CD4-positive, alpha-beta T cell (primary cell): ENCODE measurements at regions not wholly inside any gene's neighbourhood (a gene's known extent, or its start where the extent isn't known, plus 50 kb on each side); places are given as distances from the start of the nearest gene placed in this dataset.
A peak's percentile ranks its signal among the peaks of the same experiment; 100 is the strongest.

ENCODE experiments used
- ATAC-seq: fragments of 200-7000 bp; cut with Tn5 transposase; one replicate; pipeline ENCODE4 v1.10.0; 2022; ENCODE audit warnings: mild to moderate bottlenecking; ENCODE audit not compliant: poor library complexity
- CTCF ChIA-PET: fragments of 350-600 bp; sonication (Branson Sonifier 250); formaldehyde crosslinking; loops from one replicate; lab custom pipeline; 2021; ENCODE audit warnings: antibody characterized with exemption, inconsistent platforms; lab: Charles Lee
- POLR2A ChIA-PET: fragments of 350-600 bp; sonication (Branson Sonifier 250); formaldehyde crosslinking; loops from one replicate; lab custom pipeline; 2021; ENCODE audit warnings: antibody characterized with exemption, inconsistent platforms; lab: Charles Lee
- DNase-seq, 14 experiments: peaks; one replicate each; pipeline ENCODE4 v3.0.0-alpha.2; 2013 to 2020; ENCODE audit warnings: mixed read lengths in 2 of 14
- H3K27ac ChIP-seq, 2 donors: one replicate each; pipeline versions ENCODE4 v1.5.1 to v1.7.0; 2013; ENCODE audit warnings: low read length in 2 of 2, low read depth in 1 of 2, mild to moderate bottlenecking in 1 of 2
- H3K27me3 ChIP-seq, 2 experiments: 1 replicate in 1 of 2; 2 replicates in 1 of 2; pipeline versions ENCODE4 v1.6.1 to v1.7.0; 2013; ENCODE audit warnings: low read length in 2 of 2, control low read depth in 1 of 2, mild to moderate bottlenecking in 1 of 2, moderate library complexity in 1 of 2; ENCODE audit not compliant: insufficient read depth in 2 of 2, control insufficient read depth in 1 of 2
- H3K36me3 ChIP-seq: one replicate; pipeline ENCODE4 v1.6.1; 2013; ENCODE audit warnings: low read length, control low read depth; ENCODE audit not compliant: insufficient read depth
- H3K4me1 ChIP-seq: one replicate; pipeline ENCODE4 v1.6.1; 2013; ENCODE audit warnings: low read length, control low read depth; ENCODE audit not compliant: insufficient read depth
- H3K4me3 ChIP-seq: one replicate; pipeline ENCODE4 v1.5.1; 2013; ENCODE audit warnings: mild to moderate bottlenecking, low read length, moderate library complexity
- H3K9me3 ChIP-seq, 2 experiments: 1 replicate in 1 of 2; 2 replicates in 1 of 2; pipeline versions ENCODE4 v1.6.1 to v1.7.0; 2013; ENCODE audit warnings: low read length in 2 of 2, mild to moderate bottlenecking in 2 of 2, control low read depth in 1 of 2, moderate library complexity in 1 of 2; ENCODE audit not compliant: control insufficient read depth in 1 of 2, insufficient read depth in 1 of 2
- H3K27ac Mint-ChIP-seq: one replicate; pipeline ENCODE4 v1.8.0; 2020; ENCODE audit warnings: mixed read lengths
- H3K27me3 Mint-ChIP-seq: one replicate; pipeline ENCODE4 v1.8.0; 2021; ENCODE audit warnings: mixed read lengths
- H3K36me3 Mint-ChIP-seq: one replicate; pipeline ENCODE4 v1.8.0; 2021; ENCODE audit warnings: low read depth, mixed read lengths
- H3K4me1 Mint-ChIP-seq: one replicate; pipeline ENCODE4 v1.8.0; 2021; ENCODE audit warnings: low read depth, mixed read lengths
- H3K4me3 Mint-ChIP-seq: one replicate; pipeline ENCODE4 v1.8.0; 2020; ENCODE audit warnings: mild to moderate bottlenecking, mixed read lengths
- H3K9me3 Mint-ChIP-seq: one replicate; pipeline ENCODE4 v1.8.0; 2020; ENCODE audit warnings: mixed read lengths
- intact Hi-C, 2 experiments: fragments of 100-400 bp; cut with DNase I in 1 of 2; cut with micrococcal nuclease in 1 of 2; formaldehyde crosslinking; loops; one replicate each; pipeline versions ENCODE4 v1.15.1 to v1.9.0; 2023 to 2025; cut with DNase I, micrococcal nuclease
- TF ChIP-seq, protein P1 (sequence below): fragments of 200-600 bp; IDR thresholded peaks from one replicate; pipeline ENCODE4 v1.8.0; 2022; ENCODE audit warnings: antibody characterized with exemption, mild to moderate bottlenecking

- Histone ChIP-seq H3K4me3 (no peak overlapping the region), H3K27ac (no peak overlapping the region), H3K27me3 (no peaks in the 10 kb centered on the region), H3K4me1 (no peaks in the 10 kb centered on the region), H3K36me3 (no peaks in the 10 kb centered on the region), H3K9me3 (no peaks in the 10 kb centered on the region)
- H3K4me3 Mint-ChIP-seq = no peak overlapping the region
- ChIA-PET CTCF (no interaction called here), POLR2A (no interaction called here)
- H3K9me3 Mint-ChIP-seq = peaks cover 7% of the 10 kb centered on the region
- ATAC-seq = no peak
- no peaks in the 10 kb centered on the region for H3K36me3 Mint-ChIP-seq
- intact Hi-C loops = no loop called here
- TF ChIP-seq, protein P1, sequence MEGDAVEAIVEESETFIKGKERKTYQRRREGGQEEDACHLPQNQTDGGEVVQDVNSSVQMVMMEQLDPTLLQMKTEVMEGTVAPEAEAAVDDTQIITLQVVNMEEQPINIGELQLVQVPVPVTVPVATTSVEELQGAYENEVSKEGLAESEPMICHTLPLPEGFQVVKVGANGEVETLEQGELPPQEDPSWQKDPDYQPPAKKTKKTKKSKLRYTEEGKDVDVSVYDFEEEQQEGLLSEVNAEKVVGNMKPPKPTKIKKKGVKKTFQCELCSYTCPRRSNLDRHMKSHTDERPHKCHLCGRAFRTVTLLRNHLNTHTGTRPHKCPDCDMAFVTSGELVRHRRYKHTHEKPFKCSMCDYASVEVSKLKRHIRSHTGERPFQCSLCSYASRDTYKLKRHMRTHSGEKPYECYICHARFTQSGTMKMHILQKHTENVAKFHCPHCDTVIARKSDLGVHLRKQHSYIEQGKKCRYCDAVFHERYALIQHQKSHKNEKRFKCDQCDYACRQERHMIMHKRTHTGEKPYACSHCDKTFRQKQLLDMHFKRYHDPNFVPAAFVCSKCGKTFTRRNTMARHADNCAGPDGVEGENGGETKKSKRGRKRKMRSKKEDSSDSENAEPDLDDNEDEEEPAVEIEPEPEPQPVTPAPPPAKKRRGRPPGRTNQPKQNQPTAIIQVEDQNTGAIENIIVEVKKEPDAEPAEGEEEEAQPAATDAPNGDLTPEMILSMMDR = no peak
- no peaks in the 10 kb centered on the region for H3K27me3 Mint-ChIP-seq
- no peaks in the 10 kb centered on the region for H3K4me1 Mint-ChIP-seq
- H3K27ac Mint-ChIP-seq = no peak overlapping the region
- DNase-seq = peak in 8 of 14 experiments; percentile 0 to 30 (median 3)
These were observed 286.9 kb upstream of the FGF16 start for GRCh38 chrX:77160301-77160700.

GRCh38 chrX:77162777-77163176 is 284.4 kb upstream of the FGF16 start:
- no peaks in the 10 kb centered on the region for H3K27me3 Mint-ChIP-seq
- POLR2A ChIA-PET = no interaction called here
- Histone ChIP-seq H3K27me3 (no peaks in the 10 kb centered on the region), H3K9me3 (no peaks in the 10 kb centered on the region), H3K27ac (no peak overlapping the region), H3K36me3 (no peaks in the 10 kb centered on the region), H3K4me1 (no peaks in the 10 kb centered on the region), H3K4me3 (no peak overlapping the region)
- TF ChIP-seq, protein P1 = no peak
- no peaks in the 10 kb centered on the region for H3K36me3 Mint-ChIP-seq
- CTCF ChIA-PET = no interaction called here
- no peak overlapping the region for H3K4me3 Mint-ChIP-seq
- no peak for ATAC-seq
- intact Hi-C loops = no loop called here
- H3K4me1 Mint-ChIP-seq = no peaks in the 10 kb centered on the region
- no peak overlapping the region for H3K27ac Mint-ChIP-seq
- DNase-seq = no peak
- peaks cover 7% of the 10 kb centered on the region for H3K9me3 Mint-ChIP-seq

GRCh38 chrX:77167993-77168392 is 279.2 kb upstream of the FGF16 start:
- Histone ChIP-seq H3K9me3 (no peaks in the 10 kb centered on the region), H3K27me3 (no peaks in the 10 kb centered on the region), H3K4me1 (no peaks in the 10 kb centered on the region), H3K4me3 (no peak overlapping the region), H3K27ac (no peak overlapping the region), H3K36me3 (no peaks in the 10 kb centered on the region)
- Mint-ChIP-seq H3K9me3 (peaks cover 2% of the 10 kb centered on the region), H3K27ac (no peak overlapping the region), H3K4me3 (no peak overlapping the region), H3K4me1 (no peaks in the 10 kb centered on the region), H3K36me3 (no peaks in the 10 kb centered on the region), H3K27me3 (no peaks in the 10 kb centered on the region)
- intact Hi-C loops = no loop called here
- no peak for ATAC-seq
- ChIA-PET POLR2A (no interaction called here), CTCF (no interaction called here)
- DNase-seq = no peak
- TF ChIP-seq, protein P1 = no peak
